IMR-90 (cell line): ENCODE measurements at regions not wholly inside any gene's neighbourhood (a gene's known extent, or its start where the extent isn't known, plus 50 kb on each side); places are given as distances from the start of the nearest gene placed in this dataset.

ENCODE experiments used
- ATAC-seq: fragments of 200-7000 bp; cut with Tn5 transposase; 2 replicates; pipeline ENCODE4 v1.9.1; 2020; ENCODE audit warnings: low read depth, mild to moderate bottlenecking, moderate library complexity
- BruUV-seq: library from RNA; stranded (reverse); fragments of 400-500 nt; replicated peaks from 2 replicates; lab custom pipeline; 2021; lab: Mats Ljungman, UMichigan
- CTCF ChIA-PET: fragments of 300-600 bp; formaldehyde crosslinking; extraction: SDS; loops from one replicate; lab custom pipeline; 2021; ENCODE audit warnings: antibody characterized with exemption; lab: Yijun Ruan, JAX
- POLR2A ChIA-PET: fragments of 300-600 bp; sonication (Branson Sonifier 250); formaldehyde crosslinking; loops from one replicate; lab custom pipeline; 2022; ENCODE audit warnings: antibody characterized with exemption; ENCODE audit not compliant: unreplicated experiment; lab: Charles Lee
- DNase-seq: peaks from one replicate; pipeline ENCODE4 v3.0.0; 2013
- H2AFZ ChIP-seq: replicated peaks from 2 replicates; pipeline ENCODE3; 2013; ENCODE audit warnings: low read length, mild to moderate bottlenecking; ENCODE audit not compliant: poor library complexity
- H2AK5ac ChIP-seq: 2 replicates; pipeline ENCODE4 v1.6.1; 2013; ENCODE audit warnings: low read depth, low read length, inconsistent platforms
- H2AK9ac ChIP-seq: replicated peaks from 2 replicates; pipeline ENCODE3; 2013; ENCODE audit warnings: mild to moderate bottlenecking, low read depth, low read length, moderate library complexity; ENCODE audit not compliant: poor library complexity
- H2BK120ac ChIP-seq: 2 replicates; pipeline ENCODE4 v1.6.1; 2013; ENCODE audit warnings: low read depth, low read length, inconsistent platforms
- H2BK15ac ChIP-seq: 3 replicates; pipeline ENCODE4 v1.6.1; 2013; ENCODE audit warnings: low read depth, low read length, inconsistent platforms
- H2BK20ac ChIP-seq: 2 replicates; pipeline ENCODE4 v1.6.1; 2013; ENCODE audit warnings: low read depth, mild to moderate bottlenecking, inconsistent platforms, low read length, moderate library complexity
- H2BK5ac ChIP-seq: 2 replicates; pipeline ENCODE4 v1.6.1; 2013; ENCODE audit warnings: mild to moderate bottlenecking, low read depth, low read length, inconsistent platforms; ENCODE audit not compliant: poor library complexity, severe bottlenecking
- H3K14ac ChIP-seq: replicated peaks from 2 replicates; pipeline ENCODE4 v1.6.1; 2013; ENCODE audit warnings: low read depth, low read length, inconsistent platforms
- H3K18ac ChIP-seq: 2 replicates; pipeline ENCODE4 v1.6.1; 2013; ENCODE audit warnings: low read depth, low read length, control low read depth
- H3K23ac ChIP-seq: 2 replicates; pipeline ENCODE4 v1.6.1; 2013; ENCODE audit warnings: low read depth, low read length, inconsistent platforms
- H3K27ac ChIP-seq: 2 replicates; pipeline ENCODE4 v1.5.1; 2013; ENCODE audit warnings: mild to moderate bottlenecking, control low read depth, low read length; ENCODE audit not compliant: insufficient read depth
- H3K27me3 ChIP-seq: 2 replicates; pipeline ENCODE4 v1.6.1; 2013; ENCODE audit warnings: low read length; ENCODE audit not compliant: control insufficient read depth, insufficient read depth
- H3K36me3 ChIP-seq: 2 replicates; pipeline ENCODE4 v1.6.1; 2013; ENCODE audit warnings: low read length, mixed read lengths; ENCODE audit not compliant: control insufficient read depth, insufficient read depth
- H3K4ac ChIP-seq: 2 replicates; pipeline ENCODE4 v1.6.1; 2013; ENCODE audit warnings: low read depth, low read length, inconsistent platforms
- H3K4me1 ChIP-seq: 2 replicates; pipeline ENCODE4 v1.6.1; 2013; ENCODE audit warnings: low read length, mixed read lengths; ENCODE audit not compliant: control insufficient read depth, insufficient read depth
- H3K4me2 ChIP-seq: 2 replicates; pipeline ENCODE4 v1.6.1; 2013; ENCODE audit warnings: low read depth, mild to moderate bottlenecking, control low read depth, low read length, moderate library complexity
- H3K4me3 ChIP-seq: 2 replicates; pipeline ENCODE4 v1.5.1; 2013; ENCODE audit warnings: low read depth, mild to moderate bottlenecking, control low read depth, low read length, moderate library complexity; ENCODE audit not compliant: insufficient read depth
- H3K56ac ChIP-seq: 2 replicates; pipeline ENCODE4 v1.6.1; 2013; ENCODE audit warnings: low read length, inconsistent platforms; ENCODE audit not compliant: insufficient read depth; ENCODE audit errors: extremely low read depth
- H3K79me1 ChIP-seq, 2 experiments: 2 replicates each; pipeline ENCODE4 v1.6.1; 2013; ENCODE audit warnings: low read length in 2 of 2, inconsistent platforms in 1 of 2, low read depth in 1 of 2
- H3K9ac ChIP-seq: 2 replicates; pipeline ENCODE4 v1.6.1; 2013; ENCODE audit warnings: low read depth, low read length, control low read depth
- H3K9me1 ChIP-seq: 2 replicates; pipeline ENCODE4 v1.6.1; 2013; ENCODE audit warnings: low read length, inconsistent platforms; ENCODE audit not compliant: insufficient read depth
- H3K9me3 ChIP-seq: 2 replicates; pipeline ENCODE4 v1.6.1; 2013; ENCODE audit warnings: low read length; ENCODE audit not compliant: control insufficient read depth, insufficient read depth
- H4K20me1 ChIP-seq: 2 replicates; pipeline ENCODE4 v1.6.1; 2013; ENCODE audit warnings: low read length, inconsistent platforms; ENCODE audit not compliant: insufficient read depth
- H4K5ac ChIP-seq: 2 replicates; pipeline ENCODE4 v1.6.1; 2013; ENCODE audit warnings: mild to moderate bottlenecking, low read depth, low read length, control low read depth
- H4K8ac ChIP-seq, 2 experiments: 2 replicates each; pipeline ENCODE4 v1.6.1; 2013; ENCODE audit warnings: low read depth in 2 of 2, low read length in 2 of 2, control low read depth in 1 of 2, inconsistent platforms in 1 of 2
- H4K91ac ChIP-seq: 2 replicates; pipeline ENCODE4 v1.6.1; 2013; ENCODE audit warnings: low read depth, low read length, inconsistent platforms; ENCODE audit not compliant: insufficient read depth
- BHLHE40 ChIP-seq: fragments of 150-350 bp; IDR thresholded peaks from 2 replicates; pipeline ENCODE4 v1.6.1; 2016; ENCODE audit warnings: mild to moderate bottlenecking, low read depth, low read length
- CEBPB ChIP-seq: IDR thresholded peaks from 2 replicates; pipeline ENCODE4 v1.6.1; 2012; ENCODE audit warnings: low read depth, low read length, improper control_type of control experiment
- CHD1 ChIP-seq: IDR thresholded peaks from 2 replicates; pipeline ENCODE4 v1.6.1; 2012; ENCODE audit warnings: low read depth, low read length, improper control_type of control experiment
- CTCF ChIP-seq: conservative IDR thresholded peaks from 2 replicates; pipeline ENCODE4 v1.5.1; 2012; ENCODE audit warnings: mild to moderate bottlenecking, low read depth, low read length, improper control_type of control experiment
- ELK1 ChIP-seq: fragments of 150-350 bp; IDR thresholded peaks from 2 replicates; pipeline ENCODE4 v1.6.1; 2016; ENCODE audit warnings: low read depth, mild to moderate bottlenecking, low read length, moderate library complexity, borderline replicate concordance
- FOS ChIP-seq: fragments of 150-350 bp; IDR thresholded peaks from 2 replicates; pipeline ENCODE4 v1.6.1; 2016; ENCODE audit warnings: low read depth, low read length
- MAFK ChIP-seq: IDR thresholded peaks from 2 replicates; pipeline ENCODE4 v1.6.1; 2012; ENCODE audit warnings: low read depth, low read length, improper control_type of control experiment
- MAZ ChIP-seq: IDR thresholded peaks from 2 replicates; pipeline ENCODE4 v1.6.1; 2012; ENCODE audit warnings: low read depth, mild to moderate bottlenecking, low read length, improper control_type of control experiment, moderate library complexity, borderline replicate concordance
- MXI1 ChIP-seq: IDR thresholded peaks from 2 replicates; pipeline ENCODE4 v1.6.1; 2012; ENCODE audit warnings: low read depth, mild to moderate bottlenecking, low read length, moderate library complexity, borderline replicate concordance
- NFE2L2 ChIP-seq: fragments of 150-350 bp; IDR thresholded peaks from 2 replicates; pipeline ENCODE4 v1.6.1; 2016; ENCODE audit warnings: low read depth, mild to moderate bottlenecking, low read length
- POLR2A ChIP-seq: IDR thresholded peaks from 2 replicates; pipeline ENCODE4 v1.6.1; 2012; ENCODE audit warnings: mild to moderate bottlenecking, low read depth, low read length
- RAD21 ChIP-seq: IDR thresholded peaks from 2 replicates; pipeline ENCODE4 v1.6.1; 2012; ENCODE audit warnings: low read length, improper control_type of control experiment
- RCOR1 ChIP-seq: IDR thresholded peaks from 2 replicates; pipeline ENCODE4 v1.6.1; 2012; ENCODE audit warnings: mild to moderate bottlenecking, low read length, improper control_type of control experiment; ENCODE audit not compliant: insufficient replicate concordance
- RFX5 ChIP-seq: IDR thresholded peaks from 2 replicates; pipeline ENCODE4 v1.8.0; 2012; ENCODE audit warnings: low read depth, mild to moderate bottlenecking, low read length, moderate library complexity
- SMC3 ChIP-seq: fragments of 150-350 bp; IDR thresholded peaks from 2 replicates; pipeline ENCODE4 v1.6.1; 2016; ENCODE audit warnings: low read depth, mild to moderate bottlenecking, antibody characterized with exemption, low read length, moderate library complexity
- USF2 ChIP-seq: fragments of 150-350 bp; IDR thresholded peaks from 2 replicates; pipeline ENCODE4 v1.6.1; 2017; ENCODE audit warnings: mild to moderate bottlenecking, antibody characterized with exemption, low read length, low read depth
- WGBS, 2 experiments: methylation state at CpG; one replicate each; pipeline versions ENCODE4 v1.1.5 to v1.1.7; 2013; ENCODE audit warnings: missing lambda C conversion rate in 2 of 2; ENCODE audit not compliant: insufficient read length in 1 of 2; ENCODE audit errors: extremely low coverage in 2 of 2; 5-methylcytosine and 5-hydroxymethylcytosine counted together
- dilution Hi-C: fragments of 300-500 bp; cut with HindIII; formaldehyde crosslinking; loops from one replicate; pipeline ENCODE4 v1.14.3; 2018; ENCODE audit warnings: low sequenced_read_pairs; ENCODE audit not compliant: unreplicated experiment
- in situ Hi-C: fragments of 300-500 bp; cut with MboI; formaldehyde crosslinking; loops from 3 replicates; pipeline ENCODE4 v1.14.3; 2019; ENCODE audit warnings: low sequenced_read_pairs, inconsistent platforms, mixed read lengths
- intact Hi-C: fragments of 100-400 bp; cut with micrococcal nuclease; formaldehyde crosslinking; loops from 2 replicates; pipeline ENCODE4 v1.10.0; 2022

- in situ Hi-C loops (no loop called here), dilution Hi-C loops (no loop called here)
Observed at GRCh38 chr1:55301912-55302311, 86.7 kb upstream of the USP24 start.

More at GRCh38 chr1:55301912-55302311, 86.7 kb upstream of the USP24 start:
- Histone ChIP-seq H2BK120ac (no peak overlapping the region), H2BK5ac (no peak overlapping the region), H3K14ac (no peak overlapping the region), H4K20me1 (no peaks in the 10 kb centered on the region), H3K9me1 (0 out of 2 replicates have a peak, but pooled peaks cover 2% of the 10 kb centered on the region), H3K27ac (no peak overlapping the region), H2BK20ac (no peak overlapping the region), H3K4me3 (no peak overlapping the region), H3K79me1 (no peaks in the 10 kb centered on the region), H3K4ac (no peak overlapping the region), H3K36me3 (no peaks in the 10 kb centered on the region), H3K4me1 (no peaks in the 10 kb centered on the region; the same call in 1 of the 2 replicates), H4K91ac (no peak overlapping the region), H2AFZ (no peak overlapping the region), H3K56ac (no peak overlapping the region), H2AK9ac (no peak overlapping the region), H3K9me3 (peaks cover 2% of the 10 kb centered on the region; the same call in 1 of the 2 replicates), H3K18ac (no peak overlapping the region), H4K8ac (no peak overlapping the region), H3K27me3 (no peaks in the 10 kb centered on the region; the same call in 1 of the 2 replicates), H2AK5ac (no peak overlapping the region), H3K9ac (no peak overlapping the region), H3K23ac (no peak overlapping the region), H3K4me2 (no peak overlapping the region), H2BK15ac (no peak overlapping the region), H4K5ac (no peak overlapping the region)
- ATAC-seq, result no peak
- ChIA-PET POLR2A (no interaction called here), CTCF (no interaction called here)
- DNase-seq, result no peak
- no TSS peak for BruUV-seq
- TF ChIP-seq CEBPB, result no peak
- no peak for TF ChIP-seq CHD1
- no peak for TF ChIP-seq CTCF
- no peak for TF ChIP-seq USF2
- no peak for TF ChIP-seq RCOR1
- TF ChIP-seq RAD21, result no peak
- no peak for TF ChIP-seq NFE2L2
- TF ChIP-seq ELK1, result no peak
- no peak for TF ChIP-seq MAZ
- no peak for TF ChIP-seq SMC3
- TF ChIP-seq FOS, result no peak
- TF ChIP-seq MAFK, result no peak
- no peak for TF ChIP-seq MXI1
- no peak for TF ChIP-seq BHLHE40
- TF ChIP-seq RFX5, result no peak
- TF ChIP-seq POLR2A, result no peak
- intact Hi-C loops, result no loop called here
- WGBS, 2 experiments, result no CpG with 5 or more reads among the region's 2 CpGs
